WTC11 (cell line): ENCODE measurements at regions not wholly inside any gene's neighbourhood (a gene's known extent, or its start where the extent isn't known, plus 50 kb on each side); places are given as distances from the start of the nearest gene placed in this dataset.

Experiments
- ATAC-seq: fragments of 200-7000 bp; cut with Tn5 transposase; 2 replicates; pipeline ENCODE4 v1.10.0; 2021; ENCODE audit warnings: mild to moderate bottlenecking, moderate library complexity
- CTCF ChIA-PET: fragments of 300-600 bp; sonication (Branson Sonifier 250); formaldehyde crosslinking; loops from one replicate; lab custom pipeline; 2021; ENCODE audit warnings: antibody characterized with exemption; lab: Charles Lee
- POLR2A ChIA-PET: fragments of 350-600 bp; sonication (Branson Sonifier 250); formaldehyde crosslinking; loops from one replicate; lab custom pipeline; 2021; ENCODE audit warnings: antibody characterized with exemption; lab: Charles Lee
- DNase-seq: peaks from one replicate; pipeline ENCODE4 v3.0.0; 2021; ENCODE audit warnings: low spot score
- H3K27ac Mint-ChIP-seq: 2 replicates; pipeline ENCODE4 v1.8.0; 2021; ENCODE audit warnings: mixed read lengths
- H3K27me3 Mint-ChIP-seq: 2 replicates; pipeline ENCODE4 v1.8.0; 2021; ENCODE audit warnings: low read depth, mild to moderate bottlenecking, moderate library complexity, mixed read lengths
- H3K36me3 Mint-ChIP-seq: 2 replicates; pipeline ENCODE4 v1.8.0; 2021; ENCODE audit warnings: mixed read lengths
- H3K4me1 Mint-ChIP-seq: 2 replicates; pipeline ENCODE4 v1.8.0; 2022; ENCODE audit warnings: mixed read lengths
- H3K4me3 Mint-ChIP-seq: 2 replicates; pipeline ENCODE4 v1.8.0; 2021; ENCODE audit warnings: mild to moderate bottlenecking, moderate library complexity, mixed read lengths
- H3K9me3 Mint-ChIP-seq: 2 replicates; pipeline ENCODE4 v1.8.0; 2021; ENCODE audit warnings: mixed read lengths
- CBFB ChIP-seq: sonication (generic); formaldehyde crosslinking; IDR thresholded peaks from 2 replicates; pipeline ENCODE4 v1.8.1; 2022; ENCODE audit warnings: mild to moderate bottlenecking, low read depth, missing genetic modification reagents
- GRHL2 ChIP-seq: fragments of 250-450 bp; sonication (Bioruptor Pico); IDR thresholded peaks from 2 replicates; pipeline ENCODE4 v1.8.0; 2022; ENCODE audit warnings: mild to moderate bottlenecking, moderate library complexity; ENCODE audit not compliant: insufficient replicate concordance, severe bottlenecking
- ZBTB21 ChIP-seq: sonication (generic); formaldehyde crosslinking; IDR thresholded peaks from 2 replicates; pipeline ENCODE4 v1.8.1; 2023; ENCODE audit warnings: mild to moderate bottlenecking, missing genetic modification reagents, borderline replicate concordance
- TF ChIP-seq, protein P1 (sequence below): fragments of 250-450 bp; sonication (Bioruptor Pico); IDR thresholded peaks from 2 replicates; pipeline ENCODE4 v2.1.2; 2022; ENCODE audit warnings: mild to moderate bottlenecking, moderate library complexity
- TF ChIP-seq, protein P2 (sequence below): fragments of 250-450 bp; sonication (Bioruptor Pico); IDR thresholded peaks from 2 replicates; pipeline ENCODE4 v1.9.0; 2021; ENCODE audit warnings: mild to moderate bottlenecking, borderline replicate concordance

DNA sequence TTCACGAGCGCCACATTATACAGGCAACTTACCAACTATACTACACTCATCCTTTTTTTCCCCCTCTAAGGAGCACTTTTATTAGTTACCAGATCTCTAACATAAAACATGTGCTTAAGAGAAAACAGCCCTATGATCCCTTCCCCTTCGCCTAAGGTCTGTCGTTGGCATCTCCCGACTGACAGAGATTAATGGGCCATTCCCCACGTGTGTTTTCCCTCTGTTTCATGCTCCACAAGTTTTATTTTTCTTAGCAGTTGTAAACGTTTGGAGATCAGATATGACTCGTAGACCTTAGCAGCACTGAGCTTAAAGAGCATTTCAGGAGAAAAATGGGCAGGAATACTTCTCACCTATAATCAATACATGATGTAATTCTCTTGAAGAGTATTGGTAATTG, 51.4 kb upstream of the FZD10 start (continued):
- TF ChIP-seq GRHL2 (CRISPR knock-in tag) (no peak), CBFB (CRISPR knock-in tag) (no peak)
- TF ChIP-seq, protein P1, sequence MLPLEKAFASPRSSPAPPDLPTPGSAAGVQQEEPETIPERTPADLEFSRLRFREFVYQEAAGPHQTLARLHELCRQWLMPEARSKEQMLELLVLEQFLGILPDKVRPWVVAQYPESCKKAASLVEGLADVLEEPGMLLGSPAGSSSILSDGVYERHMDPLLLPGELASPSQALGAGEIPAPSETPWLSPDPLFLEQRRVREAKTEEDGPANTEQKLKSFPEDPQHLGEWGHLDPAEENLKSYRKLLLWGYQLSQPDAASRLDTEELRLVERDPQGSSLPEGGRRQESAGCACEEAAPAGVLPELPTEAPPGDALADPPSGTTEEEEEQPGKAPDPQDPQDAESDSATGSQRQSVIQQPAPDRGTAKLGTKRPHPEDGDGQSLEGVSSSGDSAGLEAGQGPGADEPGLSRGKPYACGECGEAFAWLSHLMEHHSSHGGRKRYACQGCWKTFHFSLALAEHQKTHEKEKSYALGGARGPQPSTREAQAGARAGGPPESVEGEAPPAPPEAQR (CRISPR knock-in tag): no peak

DNA sequence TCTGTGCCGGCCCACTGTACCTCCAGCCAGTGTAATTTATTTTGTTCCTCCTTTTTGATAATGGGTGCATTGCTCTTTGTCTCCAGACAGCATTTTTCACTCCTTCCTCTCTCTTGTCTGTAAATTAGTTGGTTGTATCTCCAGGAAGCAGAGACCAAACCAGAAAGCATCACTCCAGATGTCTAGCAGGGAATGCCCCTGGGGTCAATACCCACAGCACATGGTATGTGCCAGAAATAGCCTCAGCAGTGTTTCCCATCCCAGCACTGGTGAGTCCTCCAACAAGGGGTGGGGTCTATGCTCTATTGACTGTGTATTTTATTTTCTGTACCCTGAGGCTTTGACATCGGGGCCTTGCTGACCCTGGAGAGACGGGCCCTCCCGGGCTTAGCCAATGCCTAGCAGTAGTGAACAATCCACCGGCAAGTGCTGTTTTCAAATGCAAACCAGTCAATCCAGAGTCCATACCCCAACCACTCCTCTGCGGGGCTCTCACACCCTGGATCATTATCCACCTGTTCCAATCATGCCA, 50.2 kb upstream of the FZD10 start:
- DNase-seq (no peak), ATAC-seq (no peak)
- CTCF ChIA-PET: no interaction called here
- Mint-ChIP-seq H3K27me3 (peaks cover 8% of the 10 kb centered on the region), H3K4me1 (no peaks in the 10 kb centered on the region), H3K36me3 (peaks cover 49% of the 10 kb centered on the region), H3K9me3 (peaks cover 54% of the 10 kb centered on the region), H3K4me3 (no peak overlapping the region), H3K27ac (no peak overlapping the region)
- POLR2A ChIA-PET: no interaction called here
- TF ChIP-seq ZBTB21 (CRISPR knock-in tag): no peak
- TF ChIP-seq, protein P2, sequence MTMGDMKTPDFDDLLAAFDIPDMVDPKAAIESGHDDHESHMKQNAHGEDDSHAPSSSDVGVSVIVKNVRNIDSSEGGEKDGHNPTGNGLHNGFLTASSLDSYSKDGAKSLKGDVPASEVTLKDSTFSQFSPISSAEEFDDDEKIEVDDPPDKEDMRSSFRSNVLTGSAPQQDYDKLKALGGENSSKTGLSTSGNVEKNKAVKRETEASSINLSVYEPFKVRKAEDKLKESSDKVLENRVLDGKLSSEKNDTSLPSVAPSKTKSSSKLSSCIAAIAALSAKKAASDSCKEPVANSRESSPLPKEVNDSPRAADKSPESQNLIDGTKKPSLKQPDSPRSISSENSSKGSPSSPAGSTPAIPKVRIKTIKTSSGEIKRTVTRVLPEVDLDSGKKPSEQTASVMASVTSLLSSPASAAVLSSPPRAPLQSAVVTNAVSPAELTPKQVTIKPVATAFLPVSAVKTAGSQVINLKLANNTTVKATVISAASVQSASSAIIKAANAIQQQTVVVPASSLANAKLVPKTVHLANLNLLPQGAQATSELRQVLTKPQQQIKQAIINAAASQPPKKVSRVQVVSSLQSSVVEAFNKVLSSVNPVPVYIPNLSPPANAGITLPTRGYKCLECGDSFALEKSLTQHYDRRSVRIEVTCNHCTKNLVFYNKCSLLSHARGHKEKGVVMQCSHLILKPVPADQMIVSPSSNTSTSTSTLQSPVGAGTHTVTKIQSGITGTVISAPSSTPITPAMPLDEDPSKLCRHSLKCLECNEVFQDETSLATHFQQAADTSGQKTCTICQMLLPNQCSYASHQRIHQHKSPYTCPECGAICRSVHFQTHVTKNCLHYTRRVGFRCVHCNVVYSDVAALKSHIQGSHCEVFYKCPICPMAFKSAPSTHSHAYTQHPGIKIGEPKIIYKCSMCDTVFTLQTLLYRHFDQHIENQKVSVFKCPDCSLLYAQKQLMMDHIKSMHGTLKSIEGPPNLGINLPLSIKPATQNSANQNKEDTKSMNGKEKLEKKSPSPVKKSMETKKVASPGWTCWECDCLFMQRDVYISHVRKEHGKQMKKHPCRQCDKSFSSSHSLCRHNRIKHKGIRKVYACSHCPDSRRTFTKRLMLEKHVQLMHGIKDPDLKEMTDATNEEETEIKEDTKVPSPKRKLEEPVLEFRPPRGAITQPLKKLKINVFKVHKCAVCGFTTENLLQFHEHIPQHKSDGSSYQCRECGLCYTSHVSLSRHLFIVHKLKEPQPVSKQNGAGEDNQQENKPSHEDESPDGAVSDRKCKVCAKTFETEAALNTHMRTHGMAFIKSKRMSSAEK (CRISPR knock-in tag): no peak
